ENCODE measurements at regions not wholly inside any gene's neighbourhood (a gene's known extent, or its start where the extent isn't known, plus 50 kb on each side); places are given as distances from the start of the nearest gene placed in this dataset.

GRCh38 chr2:6667326-6667725 lies 198.4 kb downstream of the CMPK2 start:
- no peak for DNase-seq (ENCODE audit: low read depth)

GRCh38 chr2:6671913-6672312 lies 193.8 kb downstream of the CMPK2 start:
- no peak for DNase-seq (ENCODE audit: low read depth)

GRCh38 chr2:6674381-6674780 lies 191.3 kb downstream of the CMPK2 start:
- DNase-seq (ENCODE audit: low read depth) = no peak

GRCh38 chr2:6675791-6676190 lies 189.9 kb downstream of the CMPK2 start:
- no peak for DNase-seq (ENCODE audit: low read depth)

- DNase-seq (ENCODE audit: low read depth) = no peak
Measured at GRCh38 chr2:6676241-6676640, 189.5 kb downstream of the CMPK2 start.

- no peak for DNase-seq (ENCODE audit: low read depth)
Measured at GRCh38 chr2:6676776-6677175, 188.9 kb downstream of the CMPK2 start.

- DNase-seq (ENCODE audit: low read depth) = no peak
Measured at GRCh38 chr2:6679471-6679870, 186.2 kb downstream of the CMPK2 start.

GRCh38 chr2:6683516-6683915 lies 182.2 kb downstream of the CMPK2 start:
- no peak for DNase-seq (ENCODE audit: low read depth)

- no peak for DNase-seq (ENCODE audit: low read depth)
Measured at GRCh38 chr2:6685447-6685846, 180.3 kb downstream of the CMPK2 start.

- no peak for DNase-seq (ENCODE audit: low read depth)
Measured at GRCh38 chr2:6692056-6692455, 173.7 kb downstream of the CMPK2 start.

- DNase-seq (ENCODE audit: low read depth) = no peak
Measured at GRCh38 chr2:6692819-6693218, 172.9 kb downstream of the CMPK2 start.

GRCh38 chr2:6694555-6694954 lies 171.2 kb downstream of the CMPK2 start:
- DNase-seq (ENCODE audit: low read depth) = no peak

GRCh38 chr2:6700335-6700734 lies 165.4 kb downstream of the CMPK2 start:
- no peak for DNase-seq (ENCODE audit: low read depth)

GRCh38 chr2:6704077-6704476 lies 161.6 kb downstream of the CMPK2 start:
- no peak for DNase-seq (ENCODE audit: low read depth)

- no peak for DNase-seq (ENCODE audit: low read depth)
Measured at GRCh38 chr2:6721395-6721794, 144.3 kb downstream of the CMPK2 start.

GRCh38 chr2:6722574-6722973 lies 143.1 kb downstream of the CMPK2 start:
- DNase-seq (ENCODE audit: low read depth) = no peak

GRCh38 chr2:6723865-6724604 lies 141.7 kb downstream of the CMPK2 start:
- no peak for DNase-seq (ENCODE audit: low read depth)

GRCh38 chr2:6724605-6725140 lies 141.0 kb downstream of the CMPK2 start:
- DNase-seq (ENCODE audit: low read depth) = no peak

GRCh38 chr2:6728156-6728555 lies 137.6 kb downstream of the CMPK2 start:
- no peak for DNase-seq (ENCODE audit: low read depth)

- no peak for DNase-seq (ENCODE audit: low read depth)
Measured at GRCh38 chr2:6730003-6730402, 135.7 kb downstream of the CMPK2 start.

GRCh38 chr2:6730649-6731532 lies 134.8 kb downstream of the CMPK2 start:
- no peak for DNase-seq (ENCODE audit: low read depth)

GRCh38 chr2:6739547-6739946 lies 126.2 kb downstream of the CMPK2 start:
- no peak for DNase-seq (ENCODE audit: low read depth)

GRCh38 chr2:6741229-6741628 lies 124.5 kb downstream of the CMPK2 start:
- DNase-seq (ENCODE audit: low read depth) = no peak
